GM12874 (cell line): ENCODE measurements at regions not wholly inside any gene's neighbourhood (a gene's known extent, or its start where the extent isn't known, plus 50 kb on each side); places are given as distances from the start of the nearest gene placed in this dataset.

ENCODE experiments used
- TF ChIP-seq, protein P1 (sequence below): IDR thresholded peaks from 2 replicates; pipeline ENCODE4 v1.5.1; 2011; ENCODE audit warnings: low read depth, mild to moderate bottlenecking, control low read depth, low read length, moderate library complexity; ENCODE audit not compliant: insufficient read depth

DNA sequence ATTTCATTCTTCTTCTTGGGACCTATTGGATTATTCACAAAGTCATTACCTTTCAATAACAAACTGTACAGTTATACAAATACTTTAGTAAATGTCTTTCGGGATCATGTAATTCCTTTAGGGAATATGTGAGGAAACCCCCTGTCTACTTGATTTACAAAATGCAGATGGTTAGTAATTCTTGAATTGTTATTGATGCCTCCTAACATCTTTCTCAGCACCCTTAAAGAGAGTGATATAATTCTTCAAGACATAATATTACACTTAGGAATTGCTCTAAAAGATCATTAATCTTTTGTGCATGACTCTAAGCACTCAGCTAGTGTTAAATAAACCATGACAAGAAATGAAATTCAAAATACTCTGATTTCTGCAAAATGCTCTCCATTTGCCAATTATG, 988.1 kb upstream of the HS3ST1 start:
- TF ChIP-seq, protein P1, sequence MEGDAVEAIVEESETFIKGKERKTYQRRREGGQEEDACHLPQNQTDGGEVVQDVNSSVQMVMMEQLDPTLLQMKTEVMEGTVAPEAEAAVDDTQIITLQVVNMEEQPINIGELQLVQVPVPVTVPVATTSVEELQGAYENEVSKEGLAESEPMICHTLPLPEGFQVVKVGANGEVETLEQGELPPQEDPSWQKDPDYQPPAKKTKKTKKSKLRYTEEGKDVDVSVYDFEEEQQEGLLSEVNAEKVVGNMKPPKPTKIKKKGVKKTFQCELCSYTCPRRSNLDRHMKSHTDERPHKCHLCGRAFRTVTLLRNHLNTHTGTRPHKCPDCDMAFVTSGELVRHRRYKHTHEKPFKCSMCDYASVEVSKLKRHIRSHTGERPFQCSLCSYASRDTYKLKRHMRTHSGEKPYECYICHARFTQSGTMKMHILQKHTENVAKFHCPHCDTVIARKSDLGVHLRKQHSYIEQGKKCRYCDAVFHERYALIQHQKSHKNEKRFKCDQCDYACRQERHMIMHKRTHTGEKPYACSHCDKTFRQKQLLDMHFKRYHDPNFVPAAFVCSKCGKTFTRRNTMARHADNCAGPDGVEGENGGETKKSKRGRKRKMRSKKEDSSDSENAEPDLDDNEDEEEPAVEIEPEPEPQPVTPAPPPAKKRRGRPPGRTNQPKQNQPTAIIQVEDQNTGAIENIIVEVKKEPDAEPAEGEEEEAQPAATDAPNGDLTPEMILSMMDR = no peak

DNA sequence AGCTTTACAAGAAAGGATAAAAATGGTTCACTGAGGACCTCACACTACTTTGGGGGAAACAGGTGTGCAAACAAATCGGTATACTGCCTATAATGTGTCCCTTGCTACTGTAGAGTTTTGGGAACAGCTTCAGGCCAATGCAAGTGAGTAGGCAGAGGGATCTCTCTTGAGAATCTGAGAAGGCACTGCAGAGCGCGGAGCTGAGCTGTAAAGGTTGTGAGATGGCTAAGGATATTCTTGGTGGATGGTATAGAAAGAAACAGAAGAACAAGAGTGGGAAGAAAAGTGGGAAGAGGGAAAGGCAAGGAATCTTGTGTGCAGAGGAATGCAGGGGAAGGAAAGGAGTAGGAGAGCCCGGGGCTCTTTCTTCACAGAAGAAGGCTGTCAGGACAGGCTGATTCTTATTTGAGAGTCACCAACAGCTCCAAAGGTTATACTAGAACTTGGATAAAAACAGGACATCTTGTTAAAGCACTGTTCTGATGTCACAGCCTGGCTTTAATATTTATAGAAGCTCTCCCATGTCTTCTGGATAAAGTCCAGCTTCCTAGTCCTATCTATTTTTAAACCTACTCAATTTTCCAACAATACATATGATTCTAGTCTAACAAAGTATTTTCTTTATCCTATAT, 985.6 kb upstream of the HS3ST1 start:
- TF ChIP-seq, protein P1 = no peak

DNA sequence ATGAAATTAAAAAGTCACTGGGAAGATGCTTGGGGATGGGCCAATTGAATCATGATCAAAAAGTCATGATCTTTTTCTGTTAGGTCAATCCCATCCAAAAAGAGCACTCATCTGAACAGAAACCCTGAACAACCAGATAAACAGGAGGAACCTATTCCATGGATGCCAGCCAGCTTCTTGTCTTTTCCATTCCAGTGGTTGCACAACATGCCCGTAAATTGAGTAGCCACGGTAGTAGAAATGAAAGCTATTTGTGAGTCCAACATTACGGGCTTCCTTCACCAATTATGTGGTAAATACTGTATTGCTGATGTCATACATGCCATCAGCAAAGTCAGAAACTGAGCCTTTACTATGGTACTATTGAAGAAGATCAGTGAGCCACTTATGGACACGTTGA, 982.4 kb upstream of the HS3ST1 start:
- TF ChIP-seq, protein P1 = no peak

DNA sequence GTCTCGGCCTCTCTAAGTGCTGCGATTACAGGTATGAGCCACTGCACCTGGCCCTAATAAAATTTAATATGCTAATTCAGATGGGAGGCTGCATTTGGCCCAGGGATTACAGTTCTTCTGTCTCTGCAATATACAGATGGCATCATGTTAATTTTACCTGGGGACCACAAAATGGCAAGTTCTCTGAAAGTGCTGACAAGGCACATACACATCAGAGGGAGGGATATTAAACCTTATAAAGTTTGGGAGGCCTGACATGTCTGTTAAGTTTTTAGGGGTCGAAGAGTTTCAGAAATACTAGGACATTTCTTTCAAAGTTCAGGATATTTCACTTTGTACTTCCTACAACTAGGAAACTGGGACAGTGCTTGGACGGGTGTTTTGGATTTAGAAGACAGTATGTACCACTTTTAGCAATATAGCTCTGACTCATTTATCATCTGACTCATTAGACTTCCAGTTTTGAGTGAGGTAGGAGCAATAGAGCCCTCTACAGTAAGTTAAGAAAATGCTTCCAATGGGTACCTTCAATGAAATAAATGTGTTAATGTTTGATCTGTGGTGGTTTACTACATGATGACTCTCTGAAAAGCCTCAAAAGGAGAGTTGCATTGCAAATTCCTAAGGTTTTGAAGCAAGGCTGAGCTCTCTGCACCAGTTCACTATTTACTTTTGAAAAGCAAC, 981.0 kb upstream of the HS3ST1 start:
- TF ChIP-seq, protein P1 = no peak

DNA sequence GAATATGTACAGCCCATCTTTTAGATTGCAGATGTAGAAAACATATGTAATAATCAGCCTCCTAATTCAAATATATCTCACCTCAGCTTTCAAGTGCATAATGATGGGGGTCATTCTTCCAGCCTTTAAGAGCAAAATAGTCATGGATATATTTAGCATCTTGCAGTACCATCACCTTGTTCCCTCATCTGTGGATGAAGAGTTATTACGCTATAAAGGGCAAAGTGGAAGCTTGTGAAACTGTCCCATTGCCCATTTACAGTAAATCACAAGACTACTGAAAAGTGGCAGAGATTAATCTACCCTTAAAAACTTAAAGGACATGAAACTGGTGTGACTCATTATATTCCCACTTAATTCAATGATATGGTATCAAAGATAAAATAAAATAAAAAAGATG, 979.7 kb upstream of the HS3ST1 start:
- TF ChIP-seq, protein P1 = no peak

DNA sequence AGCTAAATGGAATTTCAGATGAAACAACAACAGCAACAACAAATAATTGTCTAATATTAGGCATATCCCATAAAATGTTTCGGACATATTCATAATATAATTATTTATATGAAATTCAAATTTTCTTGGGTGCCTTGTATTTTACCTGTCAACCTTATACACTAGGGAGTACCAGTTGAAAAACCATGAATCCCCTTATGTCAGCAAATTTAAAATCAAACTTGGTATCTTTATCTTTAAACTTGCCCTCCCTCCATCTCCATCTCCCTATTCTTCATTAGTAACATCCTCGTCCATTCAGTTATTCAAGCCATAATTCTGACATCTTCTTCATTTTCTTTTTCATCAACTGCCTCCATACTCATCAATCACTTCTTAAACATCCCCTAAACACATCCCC, 974.5 kb upstream of the HS3ST1 start:
- TF ChIP-seq, protein P1 = no peak

DNA sequence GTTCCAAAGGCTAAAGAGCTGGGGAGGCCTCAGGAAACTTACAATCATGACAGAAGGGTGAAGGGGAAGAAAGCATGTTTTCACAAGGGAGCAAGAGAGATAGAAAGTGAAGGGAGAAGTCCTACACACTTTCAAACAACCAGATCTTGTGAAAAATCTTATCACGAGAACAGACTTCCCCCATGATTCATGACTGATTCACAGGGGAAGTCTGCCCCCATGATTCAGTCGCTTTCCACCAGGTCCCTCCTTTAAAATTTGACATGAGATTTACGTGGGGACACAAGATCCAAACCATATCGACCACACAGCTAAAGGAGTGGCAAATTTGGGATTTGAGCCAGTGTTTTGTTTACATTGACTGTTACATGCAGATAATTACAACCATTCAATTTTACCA, 971.1 kb upstream of the HS3ST1 start:
- TF ChIP-seq, protein P1 = no peak
